SK-N-SH (cell line): ENCODE measurements at regions not wholly inside any gene's neighbourhood (a gene's known extent, or its start where the extent isn't known, plus 50 kb on each side); places are given as distances from the start of the nearest gene placed in this dataset.

Experiments used
- CTCF ChIP-seq: fragments of 200-600 bp; sonication (generic); IDR thresholded peaks from 2 replicates; pipeline ENCODE4 v1.6.1; 2017; ENCODE audit warnings: antibody characterized with exemption, mild to moderate bottlenecking, moderate library complexity
- ELF1 ChIP-seq: IDR thresholded peaks from 2 replicates; pipeline ENCODE4 v1.4.0; 2012
- EP300 ChIP-seq, 2 experiments: IDR thresholded peaks; 2 replicates each; pipeline versions ENCODE4 v1.4.0 to v1.6.1; 2012; ENCODE audit warnings: borderline replicate concordance in 1 of 2, low read depth in 1 of 2, low read length in 1 of 2
- FOSL2 ChIP-seq: IDR thresholded peaks from 2 replicates; pipeline ENCODE4 v1.4.0; 2012; ENCODE audit warnings: low read depth, mild to moderate bottlenecking, moderate library complexity, borderline replicate concordance
- MAX ChIP-seq: IDR thresholded peaks from 2 replicates; pipeline ENCODE4 v1.4.0; 2012; ENCODE audit warnings: low read depth
- NRF1 ChIP-seq: IDR thresholded peaks from 2 replicates; pipeline ENCODE4 v1.6.1; 2012; ENCODE audit warnings: low read depth, mild to moderate bottlenecking, low read length
- POLR2AphosphoS5 ChIP-seq: IDR thresholded peaks from 2 replicates; pipeline ENCODE4 v1.6.1; 2012; ENCODE audit warnings: low read depth, low read length
- TAF1 ChIP-seq: IDR thresholded peaks from 2 replicates; pipeline ENCODE4 v1.6.1; 2012; ENCODE audit warnings: low read depth, mild to moderate bottlenecking, low read length, moderate library complexity, borderline replicate concordance
- USF1 ChIP-seq: IDR thresholded peaks from 2 replicates; pipeline ENCODE4 v1.4.0; 2012; ENCODE audit warnings: low read depth, borderline replicate concordance
- USF2 ChIP-seq: fragments of 150-350 bp; IDR thresholded peaks from 2 replicates; pipeline ENCODE4 v1.6.1; 2017; ENCODE audit warnings: antibody characterized with exemption, low read length, low read depth, borderline replicate concordance
- TF ChIP-seq, protein P1 (sequence below): IDR thresholded peaks from 2 replicates; pipeline ENCODE4 v1.4.0; 2012; ENCODE audit warnings: low read depth, borderline replicate concordance
- TF ChIP-seq, protein P2 (sequence below): IDR thresholded peaks from 2 replicates; pipeline ENCODE4 v1.6.1; 2012; ENCODE audit warnings: mild to moderate bottlenecking, low read depth, low read length, moderate library complexity

DNA sequence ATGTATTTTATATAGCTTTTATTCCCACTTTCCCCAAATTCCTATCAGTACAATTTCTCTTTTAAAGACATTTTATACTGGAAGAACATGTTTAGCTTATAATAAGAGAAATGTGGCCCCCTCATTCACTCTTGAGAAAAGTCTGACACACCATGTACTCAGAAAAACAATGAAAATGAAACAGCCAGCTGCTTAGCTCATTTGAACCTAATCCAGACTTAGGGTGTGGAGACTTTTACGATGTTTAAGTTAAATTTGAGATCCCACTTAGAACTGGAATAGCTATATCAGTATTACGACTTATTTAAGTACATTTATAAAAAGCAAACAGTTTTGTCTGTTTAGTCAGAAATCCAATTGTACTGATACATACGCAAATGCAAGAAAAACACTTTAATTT lies 252.3 kb upstream of the ARRDC4 start:
- TF ChIP-seq CTCF (no peak), EP300 (IDR thresholded peaks at IDR 0.05; ENCODE audit: borderline replicate concordance in 1 of 2, low read depth in 1 of 2, low read length in 1 of 2) (no peak), POLR2AphosphoS5 (no peak), FOSL2 (no peak), USF1 (no peak), USF2 (no peak), ELF1 (no peak), TAF1 (no peak), MAX (no peak), NRF1 (no peak)
- TF ChIP-seq, protein P1, sequence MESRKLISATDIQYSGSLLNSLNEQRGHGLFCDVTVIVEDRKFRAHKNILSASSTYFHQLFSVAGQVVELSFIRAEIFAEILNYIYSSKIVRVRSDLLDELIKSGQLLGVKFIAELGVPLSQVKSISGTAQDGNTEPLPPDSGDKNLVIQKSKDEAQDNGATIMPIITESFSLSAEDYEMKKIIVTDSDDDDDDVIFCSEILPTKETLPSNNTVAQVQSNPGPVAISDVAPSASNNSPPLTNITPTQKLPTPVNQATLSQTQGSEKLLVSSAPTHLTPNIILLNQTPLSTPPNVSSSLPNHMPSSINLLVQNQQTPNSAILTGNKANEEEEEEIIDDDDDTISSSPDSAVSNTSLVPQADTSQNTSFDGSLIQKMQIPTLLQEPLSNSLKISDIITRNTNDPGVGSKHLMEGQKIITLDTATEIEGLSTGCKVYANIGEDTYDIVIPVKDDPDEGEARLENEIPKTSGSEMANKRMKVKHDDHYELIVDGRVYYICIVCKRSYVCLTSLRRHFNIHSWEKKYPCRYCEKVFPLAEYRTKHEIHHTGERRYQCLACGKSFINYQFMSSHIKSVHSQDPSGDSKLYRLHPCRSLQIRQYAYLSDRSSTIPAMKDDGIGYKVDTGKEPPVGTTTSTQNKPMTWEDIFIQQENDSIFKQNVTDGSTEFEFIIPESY, result no peak
- TF ChIP-seq, protein P2, sequence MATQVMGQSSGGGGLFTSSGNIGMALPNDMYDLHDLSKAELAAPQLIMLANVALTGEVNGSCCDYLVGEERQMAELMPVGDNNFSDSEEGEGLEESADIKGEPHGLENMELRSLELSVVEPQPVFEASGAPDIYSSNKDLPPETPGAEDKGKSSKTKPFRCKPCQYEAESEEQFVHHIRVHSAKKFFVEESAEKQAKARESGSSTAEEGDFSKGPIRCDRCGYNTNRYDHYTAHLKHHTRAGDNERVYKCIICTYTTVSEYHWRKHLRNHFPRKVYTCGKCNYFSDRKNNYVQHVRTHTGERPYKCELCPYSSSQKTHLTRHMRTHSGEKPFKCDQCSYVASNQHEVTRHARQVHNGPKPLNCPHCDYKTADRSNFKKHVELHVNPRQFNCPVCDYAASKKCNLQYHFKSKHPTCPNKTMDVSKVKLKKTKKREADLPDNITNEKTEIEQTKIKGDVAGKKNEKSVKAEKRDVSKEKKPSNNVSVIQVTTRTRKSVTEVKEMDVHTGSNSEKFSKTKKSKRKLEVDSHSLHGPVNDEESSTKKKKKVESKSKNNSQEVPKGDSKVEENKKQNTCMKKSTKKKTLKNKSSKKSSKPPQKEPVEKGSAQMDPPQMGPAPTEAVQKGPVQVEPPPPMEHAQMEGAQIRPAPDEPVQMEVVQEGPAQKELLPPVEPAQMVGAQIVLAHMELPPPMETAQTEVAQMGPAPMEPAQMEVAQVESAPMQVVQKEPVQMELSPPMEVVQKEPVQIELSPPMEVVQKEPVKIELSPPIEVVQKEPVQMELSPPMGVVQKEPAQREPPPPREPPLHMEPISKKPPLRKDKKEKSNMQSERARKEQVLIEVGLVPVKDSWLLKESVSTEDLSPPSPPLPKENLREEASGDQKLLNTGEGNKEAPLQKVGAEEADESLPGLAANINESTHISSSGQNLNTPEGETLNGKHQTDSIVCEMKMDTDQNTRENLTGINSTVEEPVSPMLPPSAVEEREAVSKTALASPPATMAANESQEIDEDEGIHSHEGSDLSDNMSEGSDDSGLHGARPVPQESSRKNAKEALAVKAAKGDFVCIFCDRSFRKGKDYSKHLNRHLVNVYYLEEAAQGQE, result no peak
